MM.1S (cell line): ENCODE measurements at regions not wholly inside any gene's neighbourhood (a gene's known extent, or its start where the extent isn't known, plus 50 kb on each side); places are given as distances from the start of the nearest gene placed in this dataset.
"Not testable (repeated sequence)": the region's sequence is repeated elsewhere in the genome, so short reads cannot be mapped to it uniquely, and the experiment has no call there.

Experiments used
- DNase-seq: peaks from one replicate; pipeline ENCODE4 v3.0.0-alpha.2; 2015
- H2AFZ ChIP-seq: fragments of 300-600 bp; sonication (generic); 2 replicates; pipeline ENCODE4 v1.6.0; 2016; ENCODE audit warnings: antibody characterized with exemption, low read length
- H3F3A ChIP-seq: fragments of 300-600 bp; sonication (generic); 2 replicates; pipeline ENCODE4 v1.6.1; 2016; ENCODE audit warnings: mild to moderate bottlenecking, antibody characterized with exemption, low read length, moderate library complexity, mixed read lengths; ENCODE audit not compliant: insufficient read depth
- H3K27ac ChIP-seq: fragments of 300-600 bp; sonication (generic); 2 replicates; pipeline ENCODE4 v1.5.1; 2016; ENCODE audit warnings: mild to moderate bottlenecking, low read length
- H3K27me3 ChIP-seq: fragments of 300-600 bp; sonication (generic); replicated peaks from 2 replicates; pipeline ENCODE4 v1.6.0; 2016; ENCODE audit warnings: low read length; ENCODE audit not compliant: insufficient read depth
- H3K36me3 ChIP-seq: fragments of 300-600 bp; sonication (generic); replicated peaks from 2 replicates; pipeline ENCODE4 v1.6.1; 2016; ENCODE audit warnings: mild to moderate bottlenecking, low read length, mixed read lengths; ENCODE audit not compliant: insufficient read depth
- H3K4me1 ChIP-seq: fragments of 300-600 bp; sonication (generic); 2 replicates; pipeline ENCODE4 v1.6.1; 2016; ENCODE audit warnings: low read length, mixed read lengths
- H3K4me2 ChIP-seq: fragments of 300-600 bp; sonication (generic); 2 replicates; pipeline ENCODE4 v1.6.0; 2016; ENCODE audit warnings: low read depth, low read length
- H3K4me3 ChIP-seq: fragments of 300-600 bp; sonication (generic); 2 replicates; pipeline ENCODE4 v1.5.1; 2016; ENCODE audit warnings: low read length, mixed read lengths
- H3K79me2 ChIP-seq: fragments of 300-600 bp; sonication (generic); 2 replicates; pipeline ENCODE4 v1.6.1; 2016; ENCODE audit warnings: mixed run types, low read length, mixed read lengths
- H3K9ac ChIP-seq: fragments of 300-600 bp; sonication (generic); 2 replicates; pipeline ENCODE4 v1.6.1; 2016; ENCODE audit warnings: low read length, mixed read lengths
- H3K9me2 ChIP-seq: fragments of 300-600 bp; sonication (generic); replicated peaks from 2 replicates; pipeline ENCODE4 v1.6.1; 2016; ENCODE audit warnings: mild to moderate bottlenecking, low read length, mixed read lengths; ENCODE audit not compliant: insufficient read depth
- H3K9me3 ChIP-seq: fragments of 300-600 bp; sonication (generic); replicated peaks from 2 replicates; pipeline ENCODE4 v1.6.1; 2016; ENCODE audit warnings: mild to moderate bottlenecking, low read length, mixed read lengths; ENCODE audit not compliant: insufficient read depth
- H4K20me1 ChIP-seq: fragments of 300-600 bp; sonication (generic); 2 replicates; pipeline ENCODE4 v1.6.1; 2016; ENCODE audit warnings: mild to moderate bottlenecking, low read length, moderate library complexity, mixed read lengths; ENCODE audit not compliant: insufficient read depth
- CTCF ChIP-seq: fragments of 300-600 bp; sonication (generic); IDR thresholded peaks from 2 replicates; pipeline ENCODE4 v1.5.1; 2016; ENCODE audit warnings: antibody characterized with exemption, low read length, mixed read lengths
- EZH2 ChIP-seq: fragments of 300-600 bp; sonication (generic); optimal IDR thresholded peaks from 2 replicates; pipeline ENCODE3; 2017; ENCODE audit warnings: low read depth, mild to moderate bottlenecking, antibody characterized with exemption, low read length, mixed read lengths
- EZH2phosphoT487 ChIP-seq: fragments of 300-600 bp; sonication (generic); IDR thresholded peaks from 2 replicates; pipeline ENCODE4 v1.6.1; 2018; ENCODE audit warnings: antibody characterized with exemption, low read length

GRCh38 chr14:56061051-56061450 is 57.2 kb upstream of the PELI2 start:
- H3K9ac ChIP-seq: no peak overlapping the region
- no peaks in the 10 kb centered on the region for H3K36me3 ChIP-seq
- TF ChIP-seq CTCF (no peak), EZH2phosphoT487 (no peak), EZH2 (no peak)
- no peaks in the 10 kb centered on the region for H3K27me3 ChIP-seq
- H3K27ac ChIP-seq: no peak overlapping the region
- no peaks in the 10 kb centered on the region for H3K79me2 ChIP-seq
- no peaks in the 10 kb centered on the region for H4K20me1 ChIP-seq
- no peak overlapping the region for H3K4me3 ChIP-seq
- no peak overlapping the region for H3K4me2 ChIP-seq
- H2AFZ ChIP-seq: no peak overlapping the region
- H3K9me3 ChIP-seq: no peaks in the 10 kb centered on the region
- H3F3A ChIP-seq: no peaks in the 10 kb centered on the region
- H3K4me1 ChIP-seq: no peaks in the 10 kb centered on the region
- no peaks in the 10 kb centered on the region for H3K9me2 ChIP-seq
- DNase-seq: no peak

- Histone ChIP-seq H3F3A (no peaks in the 10 kb centered on the region), H3K36me3 (no peaks in the 10 kb centered on the region), H3K4me3 (no peak overlapping the region), H3K9me3 (no peaks in the 10 kb centered on the region), H3K27ac (no peak overlapping the region), H4K20me1 (no peaks in the 10 kb centered on the region), H3K9ac (no peak overlapping the region), H3K27me3 (no peaks in the 10 kb centered on the region), H3K9me2 (no peaks in the 10 kb centered on the region), H3K79me2 (no peaks in the 10 kb centered on the region), H3K4me1 (no peaks in the 10 kb centered on the region), H2AFZ (no peak overlapping the region), H3K4me2 (no peak overlapping the region)
- TF ChIP-seq CTCF: no peak
- TF ChIP-seq EZH2phosphoT487: no peak
- TF ChIP-seq EZH2: no peak
- no peak for DNase-seq
These were observed 55.1 kb upstream of the PELI2 start for GRCh38 chr14:56063131-56063530.

- Histone ChIP-seq H3K36me3 (no peaks in the 10 kb centered on the region), H3K27ac (no peak overlapping the region), H4K20me1 (no peaks in the 10 kb centered on the region), H3K9me3 (no peaks in the 10 kb centered on the region), H3K9me2 (no peaks in the 10 kb centered on the region), H2AFZ (no peak overlapping the region), H3F3A (no peaks in the 10 kb centered on the region), H3K27me3 (no peaks in the 10 kb centered on the region), H3K4me1 (no peaks in the 10 kb centered on the region), H3K9ac (no peak overlapping the region), H3K4me2 (no peak overlapping the region), H3K4me3 (no peak overlapping the region), H3K79me2 (no peaks in the 10 kb centered on the region)
- TF ChIP-seq EZH2phosphoT487 (no peak), CTCF (no peak), EZH2 (no peak)
- DNase-seq: no peak
These were observed 53.7 kb upstream of the PELI2 start for GRCh38 chr14:56064513-56064912.

- not testable (repeated sequence) for H3K9me3 ChIP-seq, H3K36me3 ChIP-seq, H3K9me2 ChIP-seq, H3F3A ChIP-seq, H3K4me1 ChIP-seq, H3K27me3 ChIP-seq, H2AFZ ChIP-seq, H3K9ac ChIP-seq, DNase-seq, H3K4me2 ChIP-seq, H4K20me1 ChIP-seq, H3K79me2 ChIP-seq, H3K27ac ChIP-seq, H3K4me3 ChIP-seq
These were observed 53.0 kb upstream of the PELI2 start for GRCh38 chr14:56065199-56065598.
